Duodenal mucosa (tissue), 2 donors: ENCODE measurements at regions not wholly inside any gene's neighbourhood (a gene's known extent, or its start where the extent isn't known, plus 50 kb on each side); places are given as distances from the start of the nearest gene placed in this dataset.

Experiments used
- H3K27ac ChIP-seq: one replicate; pipeline ENCODE4 v1.7.0; 2013; ENCODE audit warnings: low read depth, low read length
- H3K27me3 ChIP-seq, 2 donors: one replicate each; pipeline ENCODE4 v1.7.0; 2013; ENCODE audit warnings: low read length in 2 of 2, control low read depth in 1 of 2; ENCODE audit not compliant: insufficient read depth in 2 of 2, control insufficient read depth in 1 of 2
- H3K36me3 ChIP-seq, 2 donors: one replicate each; pipeline ENCODE4 v1.7.0; 2013; ENCODE audit warnings: low read length in 2 of 2, control low read depth in 1 of 2; ENCODE audit not compliant: insufficient read depth in 2 of 2, control insufficient read depth in 1 of 2
- H3K4me1 ChIP-seq, 2 donors: one replicate each; pipeline ENCODE4 v1.7.0; 2013; ENCODE audit warnings: low read length in 2 of 2, control low read depth in 1 of 2; ENCODE audit not compliant: insufficient read depth in 2 of 2, control insufficient read depth in 1 of 2
- H3K4me3 ChIP-seq, 2 donors: one replicate each; pipeline ENCODE4 v1.7.0; 2013; ENCODE audit warnings: low read length in 2 of 2, low read depth in 1 of 2
- H3K9ac ChIP-seq, 2 donors: one replicate each; pipeline ENCODE4 v1.7.0; 2013; ENCODE audit warnings: low read length in 2 of 2, low read depth in 1 of 2
- H3K9me3 ChIP-seq, 2 donors: one replicate each; pipeline ENCODE4 v1.7.0; 2013; ENCODE audit warnings: low read length in 2 of 2, control low read depth in 1 of 2; ENCODE audit not compliant: control insufficient read depth in 1 of 2

DNA sequence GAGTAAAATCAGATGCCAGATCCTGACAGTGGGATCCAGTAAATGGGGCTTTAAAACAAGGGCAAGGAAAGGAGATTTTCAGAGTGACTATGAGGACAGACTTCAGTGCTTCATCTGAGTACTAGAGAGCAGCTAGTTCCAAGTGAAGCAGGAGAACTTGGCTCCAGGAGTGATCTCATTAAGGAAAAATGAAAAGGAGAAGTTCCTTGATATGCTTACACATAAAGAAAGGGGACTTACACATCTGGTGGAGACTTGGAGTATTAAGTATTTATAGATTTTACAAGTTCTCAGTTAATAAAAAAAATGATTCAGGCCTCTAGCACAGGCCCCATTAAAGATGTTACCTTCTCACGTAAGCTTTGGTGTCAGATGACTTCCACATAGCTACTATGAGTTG is 105.8 kb downstream of the ICOS start:
- no peak overlapping the region for H3K9ac ChIP-seq
- no peaks in the 10 kb centered on the region for H3K9me3 ChIP-seq
- H3K4me3 ChIP-seq: no peak overlapping the region
- no peaks in the 10 kb centered on the region for H3K36me3 ChIP-seq
- no peaks in the 10 kb centered on the region for H3K4me1 ChIP-seq
- no peak overlapping the region for H3K27ac ChIP-seq
- peaks cover 6 to 9% of the 10 kb centered on the region in 2 donors for H3K27me3 ChIP-seq

DNA sequence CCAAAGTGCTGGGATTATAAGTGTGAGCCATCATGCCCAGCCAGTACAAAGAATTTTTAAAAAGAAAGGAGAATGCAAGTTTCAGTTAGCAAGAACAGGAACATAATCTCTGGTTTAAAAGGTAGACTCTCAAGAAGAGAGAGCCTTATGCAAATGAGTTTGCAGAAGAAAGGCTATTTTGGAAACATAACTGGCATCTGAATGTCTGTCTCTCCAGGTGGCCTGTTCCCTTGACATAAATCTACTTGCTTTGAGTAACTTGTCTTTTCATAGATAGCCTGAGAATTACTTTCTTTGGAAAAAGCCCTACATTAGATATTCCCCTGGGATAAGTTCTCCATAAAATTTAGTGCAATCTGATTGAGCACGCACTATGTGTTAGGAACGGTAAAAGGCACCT is 109.6 kb downstream of the ICOS start:
- peaks cover 0 to 4% of the 10 kb centered on the region in 2 donors for H3K27me3 ChIP-seq
- no peaks in the 10 kb centered on the region for H3K36me3 ChIP-seq
- no peak overlapping the region for H3K9ac ChIP-seq
- no peak overlapping the region for H3K27ac ChIP-seq
- H3K4me1 ChIP-seq: no peaks in the 10 kb centered on the region
- no peaks in the 10 kb centered on the region for H3K9me3 ChIP-seq
- H3K4me3 ChIP-seq: no peak overlapping the region

- Histone ChIP-seq H3K27me3 (peaks cover 0 to 13% of the 10 kb centered on the region in 2 donors), H3K9ac (no peak overlapping the region), H3K36me3 (no peaks in the 10 kb centered on the region), H3K9me3 (no peaks in the 10 kb centered on the region), H3K4me3 (no peak overlapping the region), H3K27ac (no peak overlapping the region), H3K4me1 (no peaks in the 10 kb centered on the region)
Observed at GRCh38 chr2:204049635-204050034, 113.1 kb downstream of the ICOS start.

- H3K4me1 ChIP-seq: no peaks in the 10 kb centered on the region
- no peak overlapping the region for H3K27ac ChIP-seq
- peaks cover 0 to 15% of the 10 kb centered on the region in 2 donors for H3K27me3 ChIP-seq
- no peaks in the 10 kb centered on the region for H3K36me3 ChIP-seq
- no peak overlapping the region for H3K4me3 ChIP-seq
- H3K9ac ChIP-seq: no peak overlapping the region
- no peaks in the 10 kb centered on the region for H3K9me3 ChIP-seq
Observed at GRCh38 chr2:204050681-204051080, 114.1 kb downstream of the ICOS start.

GRCh38 chr2:204051476-204051875 is 114.9 kb downstream of the ICOS start:
- no peak overlapping the region for H3K9ac ChIP-seq
- no peaks in the 10 kb centered on the region for H3K4me1 ChIP-seq
- H3K9me3 ChIP-seq: no peaks in the 10 kb centered on the region
- no peaks in the 10 kb centered on the region for H3K36me3 ChIP-seq
- peaks cover 0 to 11% of the 10 kb centered on the region in 2 donors for H3K27me3 ChIP-seq
- H3K4me3 ChIP-seq: no peak overlapping the region
- no peak overlapping the region for H3K27ac ChIP-seq

- Histone ChIP-seq H3K36me3 (no peaks in the 10 kb centered on the region), H3K27me3 (peaks cover 0 to 10% of the 10 kb centered on the region in 2 donors), H3K9me3 (no peaks in the 10 kb centered on the region), H3K9ac (no peak overlapping the region), H3K27ac (no peak overlapping the region), H3K4me1 (no peaks in the 10 kb centered on the region), H3K4me3 (no peak overlapping the region)
Observed at GRCh38 chr2:204051984-204052556, 115.5 kb downstream of the ICOS start.

- Histone ChIP-seq H3K27ac (no peak overlapping the region), H3K9me3 (no peaks in the 10 kb centered on the region), H3K36me3 (no peaks in the 10 kb centered on the region), H3K4me3 (no peak overlapping the region), H3K27me3 (peaks cover 0 to 13% of the 10 kb centered on the region in 2 donors), H3K4me1 (no peaks in the 10 kb centered on the region), H3K9ac (no peak overlapping the region)
Observed at GRCh38 chr2:204059016-204059415, 122.5 kb downstream of the ICOS start.

DNA sequence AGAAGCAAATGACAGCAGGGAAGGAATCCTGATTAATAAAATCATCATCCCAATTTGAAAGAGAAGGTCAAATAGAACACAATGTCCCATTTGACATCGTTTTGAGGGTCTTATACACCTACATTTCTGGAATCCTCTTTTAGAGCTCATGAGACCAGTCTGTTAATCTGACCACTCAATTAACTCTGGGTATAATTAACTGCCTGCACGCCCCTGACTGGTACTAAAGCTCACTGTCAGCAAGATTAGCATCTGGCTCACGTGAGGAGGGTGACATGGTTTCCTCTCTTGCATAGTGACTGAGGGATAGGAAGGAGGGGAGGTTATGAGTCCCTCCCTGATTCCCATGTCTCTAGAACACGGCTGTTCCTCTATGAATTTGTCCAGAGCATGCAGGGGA is 124.3 kb downstream of the ICOS start:
- H3K4me1 ChIP-seq: no peaks in the 10 kb centered on the region
- H3K4me3 ChIP-seq: no peak overlapping the region
- no peaks in the 10 kb centered on the region for H3K9me3 ChIP-seq
- H3K36me3 ChIP-seq: no peaks in the 10 kb centered on the region
- no peak overlapping the region for H3K27ac ChIP-seq
- no peak overlapping the region for H3K9ac ChIP-seq
- H3K27me3 ChIP-seq: peaks cover 0 to 6% of the 10 kb centered on the region in 2 donors

GRCh38 chr2:204061241-204061640 is 124.7 kb downstream of the ICOS start:
- no peaks in the 10 kb centered on the region for H3K4me1 ChIP-seq
- no peaks in the 10 kb centered on the region for H3K36me3 ChIP-seq
- no peaks in the 10 kb centered on the region for H3K9me3 ChIP-seq
- H3K9ac ChIP-seq: no peak overlapping the region
- no peak overlapping the region for H3K27ac ChIP-seq
- H3K27me3 ChIP-seq: peaks cover 0 to 6% of the 10 kb centered on the region in 2 donors
- H3K4me3 ChIP-seq: no peak overlapping the region

- H3K4me1 ChIP-seq: no peaks in the 10 kb centered on the region
- H3K27ac ChIP-seq: no peak overlapping the region
Observed at GRCh38 chr2:204064119-204064518, 127.6 kb downstream of the ICOS start.

DNA sequence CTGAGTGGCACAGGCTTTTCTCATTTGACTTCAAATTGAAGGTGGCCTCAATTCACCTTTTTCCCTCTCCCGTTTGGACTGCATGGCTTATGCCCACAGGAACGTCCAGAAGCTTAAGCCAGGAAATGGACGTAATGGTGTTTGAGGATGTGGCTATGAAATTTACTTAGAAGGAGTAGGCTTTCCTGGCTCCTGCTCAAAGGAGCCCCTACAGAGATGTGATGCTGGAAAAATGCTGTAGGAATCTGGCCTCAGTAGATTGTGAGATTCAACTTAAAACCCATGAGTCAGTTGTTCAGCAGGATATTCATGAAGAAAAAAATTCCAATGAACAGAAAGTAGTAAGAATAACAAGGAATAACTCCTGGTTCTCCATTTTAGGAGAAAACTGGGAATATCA is 129.0 kb downstream of the ICOS start:
- no peaks in the 10 kb centered on the region for H3K4me1 ChIP-seq
- no peaks in the 10 kb centered on the region for H3K36me3 ChIP-seq
- H3K9me3 ChIP-seq: no peaks in the 10 kb centered on the region
- H3K4me3 ChIP-seq: no peak overlapping the region
- peaks cover 0 to 6% of the 10 kb centered on the region in 2 donors for H3K27me3 ChIP-seq
- H3K9ac ChIP-seq: no peak overlapping the region
- no peak overlapping the region for H3K27ac ChIP-seq

More at GRCh38 chr2:204064119-204064518, 127.6 kb downstream of the ICOS start:
- Histone ChIP-seq H3K36me3 (no peaks in the 10 kb centered on the region), H3K27me3 (peaks cover 0 to 6% of the 10 kb centered on the region in 2 donors), H3K4me3 (no peak overlapping the region), H3K9me3 (no peaks in the 10 kb centered on the region), H3K9ac (no peak overlapping the region)
